Mammary epithelial cell (primary cell): ENCODE measurements at regions not wholly inside any gene's neighbourhood (a gene's known extent, or its start where the extent isn't known, plus 50 kb on each side); places are given as distances from the start of the nearest gene placed in this dataset.

Experiments
- EZH2 ChIP-seq: IDR thresholded peaks from 2 replicates; pipeline ENCODE4 v1.6.1; 2012; ENCODE audit warnings: low read length, inconsistent platforms, borderline replicate concordance
- TF ChIP-seq, protein P1 (sequence below), 2 donors: IDR thresholded peaks in 1 of 2; conservative IDR thresholded peaks in 1 of 2; 2 replicates each; pipeline ENCODE4 v1.5.1; 2011 to 2012; ENCODE audit warnings: inconsistent platforms in 2 of 2, low read length in 2 of 2, mild to moderate bottlenecking in 2 of 2, control low read depth in 1 of 2, low read depth in 1 of 2; ENCODE audit not compliant: insufficient read depth in 1 of 2; ENCODE audit errors: extremely low read depth in 1 of 2

- TF ChIP-seq, protein P1, sequence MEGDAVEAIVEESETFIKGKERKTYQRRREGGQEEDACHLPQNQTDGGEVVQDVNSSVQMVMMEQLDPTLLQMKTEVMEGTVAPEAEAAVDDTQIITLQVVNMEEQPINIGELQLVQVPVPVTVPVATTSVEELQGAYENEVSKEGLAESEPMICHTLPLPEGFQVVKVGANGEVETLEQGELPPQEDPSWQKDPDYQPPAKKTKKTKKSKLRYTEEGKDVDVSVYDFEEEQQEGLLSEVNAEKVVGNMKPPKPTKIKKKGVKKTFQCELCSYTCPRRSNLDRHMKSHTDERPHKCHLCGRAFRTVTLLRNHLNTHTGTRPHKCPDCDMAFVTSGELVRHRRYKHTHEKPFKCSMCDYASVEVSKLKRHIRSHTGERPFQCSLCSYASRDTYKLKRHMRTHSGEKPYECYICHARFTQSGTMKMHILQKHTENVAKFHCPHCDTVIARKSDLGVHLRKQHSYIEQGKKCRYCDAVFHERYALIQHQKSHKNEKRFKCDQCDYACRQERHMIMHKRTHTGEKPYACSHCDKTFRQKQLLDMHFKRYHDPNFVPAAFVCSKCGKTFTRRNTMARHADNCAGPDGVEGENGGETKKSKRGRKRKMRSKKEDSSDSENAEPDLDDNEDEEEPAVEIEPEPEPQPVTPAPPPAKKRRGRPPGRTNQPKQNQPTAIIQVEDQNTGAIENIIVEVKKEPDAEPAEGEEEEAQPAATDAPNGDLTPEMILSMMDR (conservative IDR thresholded peaks at IDR 0.05 in 1 of 2, IDR thresholded peaks at IDR 0.05 in 1 of 2; ENCODE audit: extremely low read depth in 1 of 2, insufficient read depth in 1 of 2, low read depth in 1 of 2, low read length in 2 of 2): no peak
- no peak for TF ChIP-seq EZH2
Measured at GRCh38 chr15:91630090-91630489, 223.4 kb upstream of the SLCO3A1 start.
